Fibroblast of skin of right quadriceps (primary cell): ENCODE measurements at regions not wholly inside any gene's neighbourhood (a gene's known extent, or its start where the extent isn't known, plus 50 kb on each side); places are given as distances from the start of the nearest gene placed in this dataset.

Experiments used
- DNase-seq: peaks from one replicate; pipeline ENCODE4 v3.0.0-alpha.2; 2013

DNA sequence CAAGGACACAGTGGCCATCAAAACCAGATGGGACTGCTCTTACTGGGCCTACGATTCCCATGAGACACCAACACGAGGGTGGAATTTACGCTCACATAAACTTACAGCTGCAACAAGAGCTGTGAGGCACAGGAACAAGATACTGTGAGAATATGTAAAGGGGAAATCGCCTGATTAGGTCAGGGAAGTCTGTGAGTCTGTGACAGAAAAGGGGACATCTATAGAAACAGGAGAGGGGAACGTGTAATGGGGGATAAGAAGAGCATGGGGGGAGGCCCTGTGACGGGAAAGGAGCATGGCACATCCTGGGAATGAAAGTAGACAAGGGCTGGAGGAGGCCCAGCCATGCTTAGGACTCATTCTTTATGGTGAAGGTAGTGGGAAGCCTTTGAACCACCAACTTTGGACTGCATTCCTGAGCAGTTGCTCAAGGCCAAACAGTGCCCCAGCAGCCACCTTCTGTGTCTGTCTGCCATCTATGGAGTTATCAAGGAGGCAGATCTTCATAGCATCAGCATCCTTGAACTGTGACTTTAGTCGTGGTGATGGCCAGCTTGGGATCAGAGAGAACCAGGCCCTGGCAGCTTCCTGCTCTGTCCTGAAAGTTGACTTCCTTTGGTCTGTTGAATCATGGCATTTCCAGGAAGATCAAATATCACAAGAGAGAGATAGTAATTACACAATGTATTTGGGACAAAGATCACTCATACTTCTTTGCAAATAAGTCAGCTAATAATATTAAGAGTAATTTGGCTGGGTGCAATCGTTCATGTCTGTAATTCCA is 87.9 kb upstream of the FAM169A start:
- DNase-seq: peak; percentile 65

DNA sequence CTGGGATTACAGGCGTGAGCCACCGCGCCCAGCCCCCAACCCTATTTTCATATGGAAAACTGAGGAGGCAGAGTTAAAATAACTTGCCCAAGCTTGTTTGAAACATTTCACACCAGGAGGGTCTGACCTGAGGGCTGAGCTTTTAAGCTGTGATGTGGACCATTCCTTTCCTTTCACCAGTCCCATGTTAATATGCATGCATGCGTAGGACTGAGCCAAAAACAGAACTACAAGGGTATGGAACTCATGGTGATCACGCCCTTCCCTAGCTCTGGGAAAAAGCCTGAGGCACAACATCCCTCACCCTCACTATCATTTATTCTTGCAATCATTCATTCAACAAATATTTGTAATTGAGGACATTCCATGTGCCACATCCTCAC is 87.4 kb upstream of the FAM169A start:
- DNase-seq: no peak

DNA sequence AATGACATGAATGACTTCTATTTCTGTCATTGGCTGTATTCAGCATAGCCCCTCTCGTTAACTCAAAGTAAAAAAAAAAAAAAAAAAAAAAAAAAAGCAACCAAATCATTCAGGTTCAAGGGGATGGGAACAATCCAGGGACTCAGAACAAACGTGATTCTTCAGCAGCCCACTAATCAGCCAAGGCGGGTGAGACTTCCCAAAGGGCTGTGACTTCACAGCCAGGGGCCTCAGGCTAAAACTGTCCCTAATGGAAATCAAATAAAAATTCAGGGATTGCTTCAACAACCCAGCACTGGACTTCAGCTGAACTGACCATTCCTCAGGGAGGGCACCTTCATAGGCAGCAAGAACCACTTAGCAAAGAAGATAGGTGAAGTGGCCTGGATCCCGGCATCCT is 86.2 kb upstream of the FAM169A start:
- no peak for DNase-seq

DNA sequence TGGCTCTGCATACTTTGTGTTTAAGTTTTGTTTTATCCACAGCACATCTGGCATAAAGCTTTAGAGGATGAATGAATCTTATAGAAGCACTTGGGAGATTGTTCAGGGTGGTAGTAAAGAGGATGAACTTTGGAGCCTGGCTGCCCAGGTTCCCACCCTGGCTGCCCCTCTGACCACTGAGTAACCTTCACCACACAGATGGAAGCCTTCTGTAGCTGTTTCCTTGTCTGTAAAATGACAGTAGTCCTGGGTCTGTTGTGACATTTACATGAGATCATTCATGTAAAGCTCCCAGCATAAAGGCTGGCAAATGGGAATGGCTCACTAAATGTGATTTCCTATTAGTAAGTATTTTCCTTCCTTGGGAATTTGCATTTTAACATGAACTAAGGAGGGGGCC is 85.7 kb upstream of the FAM169A start:
- DNase-seq: no peak

DNA sequence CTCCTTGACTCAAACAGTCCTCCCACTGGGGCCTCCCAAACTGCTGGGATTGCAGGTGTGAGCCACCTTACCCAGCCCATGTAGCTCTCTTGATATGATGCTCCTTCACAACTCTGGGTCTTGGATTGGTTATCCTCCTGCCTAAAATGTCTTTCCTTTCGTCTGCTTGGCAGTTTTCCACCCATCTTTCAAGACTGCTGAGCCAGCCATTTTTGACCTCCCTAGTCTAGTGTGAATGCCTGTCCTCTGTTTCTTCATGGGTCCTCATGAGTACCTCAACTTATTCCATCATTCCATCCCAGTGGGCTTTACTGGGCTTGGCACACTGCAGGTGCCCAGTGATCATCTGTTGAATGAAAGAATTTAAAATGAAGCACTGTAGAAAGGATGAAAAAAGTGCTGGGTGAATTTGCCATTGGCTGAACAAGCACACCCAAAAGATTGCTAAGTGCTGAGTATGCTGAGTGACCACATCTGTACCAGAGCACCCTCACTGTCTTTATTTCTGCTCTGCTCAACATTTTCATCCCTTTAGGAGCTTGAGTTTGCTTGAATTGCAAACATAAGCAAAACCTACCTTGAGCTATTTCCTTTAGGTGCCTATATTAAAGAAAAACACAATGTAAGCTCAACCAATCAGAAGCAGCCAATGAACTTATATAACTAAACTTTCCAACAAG is 84.8 kb upstream of the FAM169A start:
- no peak for DNase-seq

DNA sequence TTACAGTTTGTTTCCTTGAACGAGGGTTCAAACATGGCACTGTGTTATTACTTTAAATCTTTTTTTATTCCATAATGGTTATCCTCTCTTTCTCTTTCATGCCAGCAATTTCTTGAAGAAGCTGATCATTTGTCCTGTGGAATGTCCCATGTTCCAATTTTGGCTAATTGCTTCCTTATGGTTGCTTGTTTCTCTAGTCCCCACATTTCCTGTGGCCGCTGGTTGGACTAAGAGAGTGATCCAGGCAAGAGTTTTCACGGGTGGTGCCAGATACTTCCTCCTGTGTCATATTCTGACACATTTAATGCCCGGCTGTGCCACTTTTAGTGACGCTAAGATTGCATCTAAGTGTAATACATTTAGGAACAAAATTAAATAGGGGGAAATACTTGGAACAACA is 83.8 kb upstream of the FAM169A start:
- peak; percentile 80 for DNase-seq

DNA sequence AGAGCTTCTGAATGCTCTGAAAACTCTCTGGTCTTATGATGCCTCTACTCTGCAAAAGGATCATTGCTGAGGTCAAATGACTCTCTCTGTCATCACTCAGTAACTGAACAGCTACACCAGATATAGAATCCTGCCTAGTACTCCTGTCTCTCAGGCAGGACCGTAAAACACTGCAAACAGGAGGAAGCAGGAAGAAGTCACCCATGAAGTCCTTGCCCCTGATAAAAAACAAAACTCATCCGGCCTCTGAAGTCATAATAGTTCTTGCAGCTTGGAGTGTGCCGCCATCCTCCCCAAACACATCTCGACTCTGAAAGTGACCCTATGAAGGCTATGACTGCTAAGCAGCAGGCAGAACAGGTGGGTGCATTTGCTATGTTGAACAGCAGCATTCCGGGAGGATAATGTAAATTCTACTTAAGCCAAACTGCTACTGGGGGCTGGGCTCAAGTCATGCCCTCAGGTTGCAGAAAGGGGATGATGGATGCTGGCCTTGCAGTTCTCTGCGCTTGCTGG is 81.9 kb upstream of the FAM169A start:
- DNase-seq: peak; percentile 29

DNA sequence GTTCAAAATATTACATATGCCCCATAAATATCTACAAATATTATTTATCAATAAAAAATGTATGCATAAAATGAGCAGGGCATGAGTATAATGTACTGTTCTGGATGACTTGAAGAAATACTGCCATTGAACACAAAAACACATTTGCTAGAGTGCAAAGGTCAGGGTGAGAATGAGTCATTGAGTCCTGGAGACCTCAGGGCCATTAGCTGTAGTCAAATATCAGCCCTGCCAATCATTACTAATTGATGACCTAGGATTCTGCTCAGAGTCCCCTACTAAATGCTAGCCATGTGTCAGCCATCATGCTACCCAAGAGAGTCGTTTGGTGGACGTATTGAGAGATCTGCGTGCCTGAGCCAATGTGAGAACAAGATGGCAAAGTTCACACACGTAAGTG is 80.3 kb upstream of the FAM169A start:
- no peak for DNase-seq

DNA sequence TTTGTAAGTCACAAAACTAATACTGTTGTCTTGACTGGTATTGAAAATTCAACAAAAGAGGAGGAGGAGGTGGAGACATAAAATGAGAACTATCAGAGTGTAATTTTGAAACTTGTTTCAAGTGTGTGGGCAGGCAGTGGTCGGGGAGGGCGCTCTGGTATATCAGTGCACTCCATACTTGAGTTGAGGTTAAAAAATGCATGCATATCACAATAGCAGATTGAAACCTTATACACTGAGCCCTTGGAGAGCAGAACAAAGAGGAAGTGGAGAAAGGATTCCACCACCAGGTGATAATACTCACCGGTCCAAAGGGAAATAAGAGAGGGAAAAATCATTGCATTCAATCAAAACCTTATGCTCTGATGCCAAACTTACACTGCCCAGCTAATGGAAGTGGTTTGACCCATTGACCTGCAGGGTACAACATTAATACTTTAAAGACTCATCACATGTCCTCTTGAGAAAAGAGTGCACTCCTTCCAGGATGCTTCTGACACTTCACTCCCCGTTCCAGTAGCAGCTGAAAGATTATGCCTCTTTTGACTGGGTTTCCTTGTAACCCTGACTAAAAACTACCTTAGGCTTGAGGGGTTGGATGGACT is 79.5 kb upstream of the FAM169A start:
- DNase-seq: no peak

DNA sequence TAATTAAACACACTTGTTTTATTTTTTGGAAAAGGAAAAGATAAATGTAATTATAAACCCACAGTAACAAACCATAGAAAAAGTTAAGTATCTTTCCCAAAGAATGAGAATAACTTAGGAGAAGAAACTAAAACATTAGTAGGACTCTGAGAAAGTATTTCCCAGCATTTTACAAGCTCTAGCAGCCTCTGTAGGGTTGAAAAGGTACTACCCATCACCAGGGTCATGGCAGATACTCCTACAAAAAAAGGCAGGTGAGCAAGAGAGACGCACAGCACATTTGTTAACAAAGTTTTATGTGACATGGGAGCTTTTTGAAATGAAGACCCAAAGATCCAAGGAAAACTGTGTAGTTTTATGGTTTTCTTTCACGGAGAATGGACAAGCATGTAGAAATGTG is 77.7 kb upstream of the FAM169A start:
- DNase-seq: no peak

DNA sequence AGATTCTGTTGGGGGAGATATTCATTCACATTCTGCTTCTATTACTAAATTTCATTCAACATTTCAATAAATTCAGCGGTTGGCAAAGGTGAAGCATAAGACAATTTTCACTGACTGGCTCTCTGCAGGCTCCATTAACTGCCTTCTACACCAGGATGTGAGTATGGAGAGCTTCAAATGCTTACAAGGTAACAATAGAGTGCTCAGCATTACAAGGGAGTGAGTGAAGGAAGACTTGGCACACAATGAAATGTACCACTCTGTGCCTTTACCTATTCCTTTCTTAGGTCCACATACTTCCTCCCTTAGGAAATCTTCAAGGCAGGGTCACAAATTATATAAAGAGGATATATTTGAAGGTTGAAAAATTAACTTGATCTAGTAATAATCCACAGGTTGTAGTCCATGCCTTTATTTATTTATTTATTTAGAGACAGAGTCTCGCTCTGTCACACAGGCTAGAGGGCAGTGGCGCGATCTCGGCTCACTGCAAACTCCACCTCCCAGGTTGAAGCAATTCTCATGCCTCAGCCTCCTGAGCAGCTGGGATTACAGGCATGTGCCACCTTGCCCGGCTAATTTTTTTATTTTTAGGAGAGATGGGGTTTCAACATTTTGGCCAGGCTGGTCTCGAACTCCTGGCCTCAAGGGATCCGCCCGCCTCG is 76.6 kb upstream of the FAM169A start:
- DNase-seq: no peak

DNA sequence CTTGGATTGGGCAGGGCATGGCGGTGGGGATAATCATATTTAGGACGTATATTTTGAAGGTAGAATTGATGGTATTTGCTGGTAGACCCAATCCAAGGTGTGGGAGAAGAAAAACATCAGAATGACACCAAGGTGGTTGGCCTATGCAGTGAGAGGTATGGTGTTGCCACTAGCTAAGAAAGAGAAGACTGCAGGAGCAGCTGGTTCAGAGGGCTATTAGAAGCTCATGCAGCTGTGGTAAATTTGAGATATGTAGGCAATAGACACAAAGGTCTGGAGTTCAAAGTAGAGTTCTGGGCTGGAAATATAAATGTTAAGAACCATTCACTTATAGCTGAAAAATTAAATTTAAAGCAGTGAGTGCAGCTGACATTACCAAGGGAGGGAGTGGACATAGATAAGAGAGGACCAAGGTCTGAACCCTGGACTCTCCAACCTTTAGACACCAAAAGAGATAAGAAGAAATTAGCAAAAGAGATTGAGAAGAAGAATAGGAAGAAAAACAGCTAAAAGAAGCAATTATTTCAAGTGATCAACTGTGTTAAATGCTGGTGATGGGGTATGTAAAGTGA is 74.7 kb upstream of the FAM169A start:
- no peak for DNase-seq

DNA sequence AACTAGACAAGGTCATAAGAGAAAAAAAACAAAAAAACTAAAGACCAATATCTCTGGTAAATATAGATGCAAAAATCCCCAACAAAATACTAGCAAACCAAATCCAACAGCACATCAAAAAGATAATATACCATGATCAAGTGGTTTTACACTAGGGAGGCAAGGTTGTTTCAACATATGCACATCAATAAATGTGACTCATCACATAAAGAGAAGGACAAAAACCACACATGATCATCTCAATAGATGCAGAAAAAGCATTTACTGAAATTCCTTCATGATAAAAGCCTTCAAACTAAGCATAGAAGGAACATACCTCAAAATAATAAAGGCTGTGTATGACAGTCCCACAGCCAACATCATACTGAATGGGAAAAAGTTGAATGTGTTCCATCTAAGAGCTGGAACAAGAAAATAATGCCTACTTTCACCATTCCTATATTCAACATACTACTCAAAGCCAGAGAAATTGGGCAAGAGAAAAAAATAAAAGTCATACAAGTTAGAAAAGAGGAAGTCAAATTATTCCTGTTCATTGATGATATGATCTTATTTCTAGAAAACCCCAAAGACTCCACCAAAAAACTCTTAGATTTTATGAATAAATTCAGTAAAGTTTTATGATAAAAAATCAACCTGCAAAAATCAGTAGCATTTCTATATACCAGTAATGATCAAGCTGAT is 72.2 kb upstream of the FAM169A start:
- DNase-seq: peak; percentile 65

DNA sequence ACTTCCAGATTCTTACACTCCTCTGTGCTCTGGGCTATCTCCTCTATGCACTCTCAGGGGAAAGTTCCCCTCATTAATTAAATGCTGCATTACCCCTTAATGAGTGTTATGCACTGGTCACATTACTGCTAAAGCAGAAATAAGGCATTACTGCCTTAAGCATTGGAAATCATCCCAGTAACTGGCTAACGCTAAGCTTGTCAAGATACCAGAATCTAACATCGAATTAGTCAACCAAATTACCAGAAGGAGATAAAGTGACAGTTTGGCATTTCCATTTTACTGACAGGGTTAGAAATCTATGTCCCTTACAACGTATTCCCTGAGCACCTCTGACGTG is 69.5 kb upstream of the FAM169A start:
- no peak for DNase-seq

DNA sequence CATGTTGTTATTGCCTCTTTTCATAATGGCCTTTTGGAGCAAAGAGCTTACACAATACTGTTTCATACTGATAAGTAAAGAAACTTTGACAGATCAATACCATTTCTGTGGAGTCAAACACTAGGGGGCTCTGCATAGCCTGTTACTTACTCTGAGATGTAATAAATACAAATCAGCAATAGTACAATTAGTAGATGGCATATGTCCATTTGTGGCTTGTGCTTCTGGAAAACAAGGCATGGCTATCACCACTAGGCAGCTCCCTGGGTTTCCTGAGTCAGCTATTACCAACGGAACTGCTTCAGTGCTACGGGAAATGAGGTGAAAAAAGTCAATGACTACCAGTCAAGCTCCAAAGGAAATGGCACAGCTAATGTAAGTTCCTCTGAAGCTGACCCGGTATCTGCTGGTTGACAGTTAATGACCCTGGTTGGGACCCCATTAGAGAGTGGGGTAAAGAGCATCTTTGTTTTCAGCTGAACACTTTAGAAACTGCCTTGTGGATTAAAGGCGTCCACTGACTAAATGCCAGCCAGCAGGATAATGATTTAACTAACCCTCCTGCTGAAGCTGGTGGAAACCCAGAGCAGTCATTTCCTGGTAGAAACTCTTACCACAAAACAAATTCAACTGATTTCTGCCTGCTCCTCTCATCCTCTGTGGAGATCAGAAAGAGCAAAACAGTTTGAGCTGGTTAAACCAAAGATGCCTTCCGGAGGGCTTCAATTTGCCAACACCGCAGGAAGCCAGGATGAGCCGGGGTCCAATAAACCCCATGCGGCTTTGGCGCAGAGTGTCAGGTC is 69.0 kb upstream of the FAM169A start:
- peak; percentile 75 for DNase-seq

DNA sequence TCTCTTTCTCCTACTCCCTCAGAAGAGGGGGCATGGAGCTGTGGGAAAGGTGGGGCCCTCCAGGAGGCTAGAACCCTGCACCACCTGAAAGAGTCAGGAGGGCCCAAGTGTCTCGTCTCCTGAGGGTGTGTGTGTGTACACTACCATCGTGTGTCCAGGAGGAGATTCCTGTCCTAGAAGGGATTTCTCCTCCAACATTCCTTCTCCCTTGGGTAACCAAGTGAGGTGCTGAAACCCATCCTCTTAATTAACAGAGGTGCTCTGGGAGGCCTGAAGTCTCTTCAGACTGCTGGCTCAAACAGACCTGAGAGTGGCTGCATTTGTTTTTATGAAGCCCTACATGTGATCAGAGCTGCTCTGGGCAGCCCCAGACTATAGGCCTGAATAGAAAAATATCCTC is 61.1 kb upstream of the FAM169A start:
- DNase-seq: no peak

DNA sequence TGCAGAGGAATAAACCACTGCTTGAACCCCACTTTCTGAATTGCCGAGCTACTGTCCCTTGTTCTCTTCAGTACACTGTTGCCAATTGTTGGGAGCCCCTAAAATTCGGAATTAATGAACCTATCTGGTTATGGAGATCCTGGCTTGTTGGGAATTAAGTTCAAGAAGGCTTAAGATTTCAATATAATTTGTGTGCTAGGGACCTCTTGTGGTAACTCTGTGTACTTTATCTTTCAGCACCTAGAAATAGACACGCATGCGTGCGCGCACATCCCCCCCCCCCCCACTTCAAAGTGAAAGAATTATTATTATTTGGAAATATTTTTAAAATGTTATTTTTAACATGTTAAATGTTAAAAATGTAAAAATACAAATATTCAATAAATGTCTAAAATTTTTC is 53.3 kb upstream of the FAM169A start:
- DNase-seq: peak; percentile 56

DNA sequence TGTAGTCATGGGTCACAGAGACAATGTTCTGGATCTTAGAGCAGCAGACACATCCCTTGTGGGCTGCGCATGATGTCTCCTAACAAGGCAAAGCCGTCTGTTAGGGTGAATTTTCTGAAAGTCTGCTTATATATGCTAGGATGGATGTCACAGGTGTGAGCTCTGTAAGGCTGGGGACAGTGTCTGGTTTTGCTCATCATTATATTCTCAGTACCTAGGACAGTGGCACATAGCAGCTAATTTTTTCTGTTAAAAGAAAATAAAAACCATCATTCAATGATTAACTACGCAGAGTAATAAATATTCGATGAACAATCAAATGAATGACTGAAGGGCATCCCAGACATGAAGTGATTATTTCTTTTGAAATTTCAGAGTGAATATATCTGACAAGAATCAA is 52.9 kb upstream of the FAM169A start:
- no peak for DNase-seq

DNA sequence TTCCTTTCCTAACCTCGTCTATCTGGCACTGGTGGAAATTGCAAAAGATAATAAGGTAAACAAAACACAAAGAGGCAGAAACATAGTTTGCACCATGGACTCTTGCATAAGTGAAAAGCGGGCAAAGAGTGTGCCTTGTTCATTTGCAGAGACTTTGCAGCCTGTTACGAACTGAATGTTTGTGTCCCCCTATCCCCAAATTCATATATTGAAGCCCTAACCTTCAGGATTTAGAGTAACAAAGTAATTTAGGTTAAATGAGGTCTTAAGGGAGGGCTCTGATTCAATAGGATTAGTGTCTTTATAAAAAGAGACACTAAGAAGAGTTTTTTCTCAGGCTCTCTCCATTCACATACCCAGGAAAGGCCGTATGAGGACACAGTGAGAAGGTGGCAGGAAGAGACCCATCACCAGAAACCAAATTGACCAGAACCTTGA is 52.1 kb upstream of the FAM169A start:
- no peak for DNase-seq

DNA sequence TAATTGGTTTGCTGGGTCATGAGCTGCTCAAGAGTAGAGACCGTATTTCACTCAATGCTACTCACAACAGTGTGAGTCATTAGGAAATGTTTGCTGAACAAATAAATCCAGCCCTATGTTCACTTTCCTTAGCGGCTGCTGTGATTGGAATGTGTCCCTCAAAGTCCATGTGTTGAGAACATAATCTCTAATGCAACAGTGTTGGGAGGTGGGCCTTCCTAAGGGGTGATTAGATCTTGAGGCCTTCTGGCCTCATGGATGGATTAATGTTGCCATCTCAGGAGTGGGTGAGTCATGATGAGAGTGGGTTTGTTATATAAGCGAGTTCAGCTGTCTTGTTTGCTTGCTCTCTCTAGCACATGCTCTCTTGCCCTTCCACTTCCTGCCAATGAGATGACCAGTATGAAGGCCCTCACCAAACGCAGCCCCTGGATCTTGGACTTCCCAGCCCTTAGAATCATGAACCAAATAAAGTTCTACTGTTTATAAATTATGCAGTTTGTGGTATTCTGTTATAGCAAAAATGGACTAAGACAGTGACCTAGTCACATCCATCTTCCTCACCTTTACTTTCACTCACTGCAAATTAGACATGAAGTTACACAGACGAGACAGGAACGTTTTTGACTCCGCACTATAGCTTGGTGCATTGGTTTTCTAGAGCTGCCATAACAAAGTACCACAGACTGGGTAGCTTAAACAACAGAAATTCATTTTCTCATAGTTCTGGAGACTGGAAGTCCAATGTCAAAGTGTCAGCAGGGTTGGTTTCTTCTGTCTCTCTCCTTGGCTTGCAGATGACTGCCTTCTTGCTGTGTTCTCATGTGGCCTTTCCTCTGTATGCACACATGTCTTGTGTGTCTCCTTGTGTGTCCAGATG is 50.9 kb upstream of the FAM169A start:
- DNase-seq: peak; percentile 19
